DOHH2 (cell line): ENCODE measurements at regions not wholly inside any gene's neighbourhood (a gene's known extent, or its start where the extent isn't known, plus 50 kb on each side); places are given as distances from the start of the nearest gene placed in this dataset.

Experiments
- H3F3A ChIP-seq: fragments of 200-600 bp; sonication (generic), shearing (Covaris generic); 2 replicates; pipeline ENCODE4 v1.6.0; 2016; ENCODE audit warnings: antibody characterized with exemption, mild to moderate bottlenecking; ENCODE audit not compliant: control insufficient read depth, insufficient read depth
- H3K27ac ChIP-seq: fragments of 200-600 bp; sonication (generic); 2 replicates; pipeline ENCODE4 v1.5.1; 2014; ENCODE audit warnings: low read depth, mild to moderate bottlenecking, low read length, moderate library complexity
- H3K27me3 ChIP-seq: fragments of 200-600 bp; sonication (generic); 2 replicates; pipeline ENCODE4 v1.6.1; 2014; ENCODE audit warnings: mild to moderate bottlenecking, low read length, mixed read lengths; ENCODE audit not compliant: control insufficient read depth
- H3K36me3 ChIP-seq: fragments of 200-600 bp; sonication (generic); 2 replicates; pipeline ENCODE4 v1.6.1; 2014; ENCODE audit warnings: mild to moderate bottlenecking, low read length, moderate library complexity, mixed read lengths; ENCODE audit not compliant: control insufficient read depth
- H3K4me1 ChIP-seq: fragments of 200-600 bp; sonication (generic); 2 replicates; pipeline ENCODE4 v1.6.1; 2014; ENCODE audit warnings: mild to moderate bottlenecking, low read length, mixed read lengths; ENCODE audit not compliant: control insufficient read depth
- H3K4me2 ChIP-seq: fragments of 200-600 bp; sonication (generic); 2 replicates; pipeline ENCODE4 v1.6.0; 2014; ENCODE audit warnings: mild to moderate bottlenecking, low read length, moderate library complexity
- H3K4me3 ChIP-seq: fragments of 200-600 bp; sonication (generic); 2 replicates; pipeline ENCODE4 v1.5.1; 2014; ENCODE audit warnings: mild to moderate bottlenecking, low read length, mixed read lengths
- H3K79me2 ChIP-seq: fragments of 200-600 bp; sonication (generic); 2 replicates; pipeline ENCODE4 v1.6.1; 2014; ENCODE audit warnings: mild to moderate bottlenecking, low read length, mixed read lengths; ENCODE audit not compliant: control insufficient read depth
- H3K9me2 ChIP-seq: fragments of 200-600 bp; sonication (generic); replicated peaks from 2 replicates; pipeline ENCODE4 v1.6.1; 2014; ENCODE audit warnings: mild to moderate bottlenecking, low read length, mixed read lengths; ENCODE audit not compliant: control insufficient read depth
- H3K9me3 ChIP-seq: fragments of 200-600 bp; sonication (generic); 2 replicates; pipeline ENCODE4 v1.6.1; 2014; ENCODE audit warnings: antibody characterized with exemption, low read length, mixed read lengths; ENCODE audit not compliant: control insufficient read depth, insufficient read depth
- H4K20me1 ChIP-seq: fragments of 200-600 bp; sonication (generic); 2 replicates; pipeline ENCODE4 v1.6.0; 2014; ENCODE audit warnings: low read depth, mild to moderate bottlenecking, antibody characterized with exemption, low read length, moderate library complexity; ENCODE audit not compliant: control insufficient read depth, insufficient read depth
- CTCF ChIP-seq: fragments of 200-600 bp; sonication (generic); IDR thresholded peaks from one replicate; pipeline ENCODE4 v1.5.1; 2014; ENCODE audit warnings: antibody characterized with exemption, mild to moderate bottlenecking, low read depth, low read length; ENCODE audit not compliant: poor library complexity, severe bottlenecking
- EZH2phosphoT487 ChIP-seq: fragments of 200-600 bp; sonication (generic); IDR thresholded peaks from 2 replicates; pipeline ENCODE4 v1.6.1; 2017; ENCODE audit warnings: borderline replicate concordance, mild to moderate bottlenecking, antibody characterized with exemption, low read length, moderate library complexity, mixed read lengths

- H3K27ac ChIP-seq, result no peak overlapping the region
- no peaks in the 10 kb centered on the region for H3F3A ChIP-seq
Observed at GRCh38 chr4:128635141-128635954, 174.2 kb upstream of the JADE1 start.

GRCh38 chr4:128633067-128633466 lies 176.4 kb upstream of the JADE1 start:
- no peaks in the 10 kb centered on the region for H3K9me3 ChIP-seq
- H3K9me2 ChIP-seq, result no peaks in the 10 kb centered on the region
- TF ChIP-seq EZH2phosphoT487 (no peak), CTCF (no peak)
- no peaks in the 10 kb centered on the region for H3K36me3 ChIP-seq
- peaks cover 2% of the 10 kb centered on the region; the same call in 1 of the 2 replicates for H3K27me3 ChIP-seq
- H3K4me1 ChIP-seq, result no peaks in the 10 kb centered on the region
- no peaks in the 10 kb centered on the region for H4K20me1 ChIP-seq
- no peak overlapping the region for H3K4me2 ChIP-seq
- H3F3A ChIP-seq, result no peaks in the 10 kb centered on the region
- H3K4me3 ChIP-seq, result no peak overlapping the region
- no peak overlapping the region for H3K27ac ChIP-seq
- H3K79me2 ChIP-seq, result no peaks in the 10 kb centered on the region

More at GRCh38 chr4:128635141-128635954, 174.2 kb upstream of the JADE1 start:
- Histone ChIP-seq H3K4me1 (no peaks in the 10 kb centered on the region), H3K4me3 (no peak overlapping the region), H3K9me2 (no peaks in the 10 kb centered on the region), H3K79me2 (no peaks in the 10 kb centered on the region), H3K27me3 (no peaks in the 10 kb centered on the region), H3K36me3 (no peaks in the 10 kb centered on the region), H4K20me1 (no peaks in the 10 kb centered on the region), H3K4me2 (no peak overlapping the region), H3K9me3 (no peaks in the 10 kb centered on the region)
- no peak for TF ChIP-seq CTCF

GRCh38 chr4:128630871-128631270 lies 178.6 kb upstream of the JADE1 start:
- no peaks in the 10 kb centered on the region for H3K9me3 ChIP-seq
- H3K4me1 ChIP-seq, result no peaks in the 10 kb centered on the region
- no peak for TF ChIP-seq EZH2phosphoT487
- no peak for TF ChIP-seq CTCF
- H3K27ac ChIP-seq, result no peak overlapping the region
- H3K79me2 ChIP-seq, result no peaks in the 10 kb centered on the region
- H3K4me3 ChIP-seq, result no peak overlapping the region
- H3K27me3 ChIP-seq, result peaks cover 3% of the 10 kb centered on the region; the same call in 1 of the 2 replicates
- H3F3A ChIP-seq, result no peaks in the 10 kb centered on the region
- H4K20me1 ChIP-seq, result no peaks in the 10 kb centered on the region
- H3K36me3 ChIP-seq, result no peaks in the 10 kb centered on the region
- no peaks in the 10 kb centered on the region for H3K9me2 ChIP-seq
- H3K4me2 ChIP-seq, result no peak overlapping the region
